GM20000 (cell line): ENCODE measurements at regions not wholly inside any gene's neighbourhood (a gene's known extent, or its start where the extent isn't known, plus 50 kb on each side); places are given as distances from the start of the nearest gene placed in this dataset.

Experiments
- DNase-seq: peaks from one replicate; pipeline ENCODE4 v3.0.0; 2012; ENCODE audit warnings: low spot score
- CTCF ChIP-seq: IDR thresholded peaks from 2 replicates; pipeline ENCODE4 v1.5.1; 2012; ENCODE audit warnings: mild to moderate bottlenecking, control low read depth; ENCODE audit errors: extremely low read depth, missing control alignments

- TF ChIP-seq CTCF = no peak
- DNase-seq = no peak
Measured at GRCh38 chr1:193606035-193606434, 419.6 kb upstream of the B3GALT2 start.

GRCh38 chr1:193602705-193603104, 416.3 kb upstream of the B3GALT2 start:
- no peak for TF ChIP-seq CTCF
- no peak for DNase-seq

- no peak for DNase-seq
- TF ChIP-seq CTCF = no peak
Measured at GRCh38 chr1:193593147-193593885, 406.9 kb upstream of the B3GALT2 start.

GRCh38 chr1:193592317-193592716, 405.9 kb upstream of the B3GALT2 start:
- DNase-seq = no peak
- TF ChIP-seq CTCF = no peak

- no peak for DNase-seq
- no peak for TF ChIP-seq CTCF
Measured at GRCh38 chr1:193590102-193590501, 403.7 kb upstream of the B3GALT2 start.

GRCh38 chr1:193589597-193590040, 403.2 kb upstream of the B3GALT2 start:
- DNase-seq = no peak
- TF ChIP-seq CTCF = no peak

- TF ChIP-seq CTCF = no peak
Measured at GRCh38 chr1:193588311-193589082, 402.1 kb upstream of the B3GALT2 start.

More at GRCh38 chr1:193588311-193589082, 402.1 kb upstream of the B3GALT2 start:
- DNase-seq = no peak
